Heart left ventricle (tissue), 16 donors: ENCODE measurements at regions not wholly inside any gene's neighbourhood (a gene's known extent, or its start where the extent isn't known, plus 50 kb on each side); places are given as distances from the start of the nearest gene placed in this dataset.

Experiments
- ATAC-seq, 4 donors: fragments of 200-7000 bp; cut with Tn5 transposase; one replicate each; pipeline ENCODE4 v1.9.1; 2020 to 2022; ENCODE audit warnings: moderate library complexity in 4 of 4, mild to moderate bottlenecking in 3 of 4, moderate number of reproducible peaks in 1 of 4
- DNase-seq, 5 donors: peaks; one replicate each; pipeline ENCODE4 v3.0.0-alpha.2; 2020
- H3K27ac ChIP-seq, 12 donors: fragments of 200-600 bp; sonication (generic) in 4 of 12; one replicate each; pipeline versions ENCODE4 v1.5.0 to v1.8.0; 2016 to 2022; ENCODE audit warnings: mild to moderate bottlenecking in 2 of 12
- H3K27me3 ChIP-seq, 9 donors: fragments of 200-600 bp; sonication (generic) in 2 of 9; one replicate each; pipeline versions ENCODE4 v1.5.1 to v1.8.0; 2016 to 2022; ENCODE audit warnings: mild to moderate bottlenecking in 3 of 9
- H3K36me3 ChIP-seq, 9 donors: fragments of 200-600 bp; sonication (generic) in 2 of 9; one replicate each; pipeline versions ENCODE4 v1.5.0 to v1.8.0; 2018 to 2022; ENCODE audit warnings: mild to moderate bottlenecking in 2 of 9
- H3K4me1 ChIP-seq, 12 donors: fragments of 200-600 bp; sonication (generic) in 4 of 12; one replicate each; pipeline versions ENCODE4 v1.5.0 to v1.8.0; 2016 to 2022; ENCODE audit warnings: mild to moderate bottlenecking in 3 of 12
- H3K4me3 ChIP-seq, 12 donors: fragments of 200-600 bp; sonication (generic) in 4 of 12; one replicate each; pipeline versions ENCODE4 v1.5.0 to v1.8.0; 2017 to 2022; ENCODE audit warnings: mild to moderate bottlenecking in 9 of 12, moderate library complexity in 4 of 12
- H3K9me3 ChIP-seq, 12 donors: fragments of 200-600 bp; sonication (generic) in 4 of 12; one replicate each; pipeline versions ENCODE4 v1.5.0 to v1.8.0; 2016 to 2022; ENCODE audit warnings: mild to moderate bottlenecking in 1 of 12
- CTCF ChIP-seq, 12 donors: fragments of 200-600 bp; sonication (generic) in 4 of 12; IDR thresholded peaks; one replicate each; pipeline versions ENCODE4 v1.5.0 to v1.8.0; 2018 to 2022; ENCODE audit warnings: antibody characterized with exemption in 12 of 12, mild to moderate bottlenecking in 5 of 12
- POLR2A ChIP-seq, 2 donors: fragments of 450-650 bp; IDR thresholded peaks; one replicate each; pipeline ENCODE4 v1.6.1; 2017; ENCODE audit warnings: antibody characterized with exemption in 2 of 2, mild to moderate bottlenecking in 2 of 2, moderate library complexity in 2 of 2
- WGBS, 4 donors: extraction: QIAGEN DNeasy Blood & Tissue Kit in 2 of 4; methylation state at CpG; one replicate each; pipeline versions ENCODE4 v1.1.5 to v1.1.7; 2013 to 2018; 5-methylcytosine and 5-hydroxymethylcytosine counted together
- intact Hi-C, 10 donors: fragments of 100-400 bp; cut with DNase I; formaldehyde crosslinking; loops; one replicate each; pipeline versions ENCODE4 v1.11.1 to v1.14.2; 2022
- donor health status: ischemic (EF 13 %, LVEDD 7.1; RV severe dilation, severe dysfunction).
- donor health status: healthy with polysubstance abuse.
- donor health status: DM: no; HTN: yes; CAD: no.
- donor health status: DM: no; HTN: no; CAD: no.
- donor health status: ischemic (EF 25% LVEDD 6.9; RV normal size, moderate dysfunction).
- donor health status: ischemic (EF 25% LVEDD 5.7; RV mildly dilated, moderate dysfunction).
- donor health status: healthy.
- donor health status: DM: yes; HTN: yes; CAD: no.
- donor health status: ischemic (EF 35%, LVEDD 5.7; RV mildly dilated, moderate dysfunction).
- donor health status: nonischemic (EF 11% LVEDD 7.7; RV severe dilation, severe dysfunction).
- donor health status: DM: yes; HTN: yes; CAD: no.
- donor health status: PGD.
- donor health status: ischemic (EF 29% LVEDD 5.4; RV normal size, mild dysfunction).
- donor health status: nonischemic (EF 23%, LVEDD 6.1; RV moderate dilation, normal function).

- 45 to 59% (median 52%) methylated on average over 3 of the region's 3 CpGs for WGBS, 4 donors
- H3K36me3 ChIP-seq: no peaks in the 10 kb centered on the region
- H3K27ac ChIP-seq: peak overlapping the region in 7 of 12 donors; percentile 2 to 47 (median 18)
- DNase-seq: peak in 1 of 5 donors; percentile 21
- intact Hi-C loops: loop anchor here in 2 of 10 donors (2.0 to 5.0 kb wide), 2 partner anchors 38 to 130 kb away; partner anchors contain the start of gene CAV1 (in 1 of the 2)
- H3K4me3 ChIP-seq: no peak overlapping the region
- H3K9me3 ChIP-seq: peaks cover 0 to 10% (median 0%) of the 10 kb centered on the region in 12 donors
- TF ChIP-seq POLR2A (IDR thresholded peaks at IDR 0.05): no peak
- peak in 3 of 4 donors; percentile 25 to 60 (median 38) for ATAC-seq
- no peaks in the 10 kb centered on the region for H3K27me3 ChIP-seq
- H3K4me1 ChIP-seq: peaks cover 0 to 50% (median 31%) of the 10 kb centered on the region in 12 donors
These were observed 104.3 kb upstream of the CAV2 start for GRCh38 chr7:116395141-116395791.

GRCh38 chr7:116398672-116399071, 100.9 kb upstream of the CAV2 start:
- H3K27ac ChIP-seq: no peak overlapping the region
- no peaks in the 10 kb centered on the region for H3K27me3 ChIP-seq
- DNase-seq (no peak), ATAC-seq (peak in 1 of 4 donors; percentile 70)
- intact Hi-C loops: loop anchor here in 1 of 10 donors (5.0 kb wide), 1 partner anchor 41 kb away; no protein-coding TSS in a partner anchor
- TF ChIP-seq CTCF (IDR thresholded peaks at IDR 0.05) (no peak), POLR2A (IDR thresholded peaks at IDR 0.05) (no peak)
- peaks cover 0 to 10% (median 0%) of the 10 kb centered on the region in 12 donors for H3K9me3 ChIP-seq
- 42 to 48% (median 44%) methylated on average over 2 of the region's 2 CpGs for WGBS, 4 donors
- H3K4me1 ChIP-seq: peaks cover 0 to 54% (median 23%) of the 10 kb centered on the region in 12 donors
- H3K36me3 ChIP-seq: no peaks in the 10 kb centered on the region
- no peak overlapping the region for H3K4me3 ChIP-seq

GRCh38 chr7:116399819-116400218, 99.7 kb upstream of the CAV2 start:
- H3K4me3 ChIP-seq: no peak overlapping the region
- no peaks in the 10 kb centered on the region for H3K27me3 ChIP-seq
- H3K27ac ChIP-seq: no peak overlapping the region
- DNase-seq (no peak), ATAC-seq (no peak)
- TF ChIP-seq POLR2A (IDR thresholded peaks at IDR 0.05): no peak
- intact Hi-C loops: loop anchor here in 1 of 10 donors (5.0 kb wide), 1 partner anchor 43 kb away; no protein-coding TSS in a partner anchor
- H3K9me3 ChIP-seq: peaks cover 0 to 10% (median 0%) of the 10 kb centered on the region in 12 donors
- peaks cover 0 to 48% (median 15%) of the 10 kb centered on the region in 12 donors for H3K4me1 ChIP-seq
- H3K36me3 ChIP-seq: no peaks in the 10 kb centered on the region

DNA sequence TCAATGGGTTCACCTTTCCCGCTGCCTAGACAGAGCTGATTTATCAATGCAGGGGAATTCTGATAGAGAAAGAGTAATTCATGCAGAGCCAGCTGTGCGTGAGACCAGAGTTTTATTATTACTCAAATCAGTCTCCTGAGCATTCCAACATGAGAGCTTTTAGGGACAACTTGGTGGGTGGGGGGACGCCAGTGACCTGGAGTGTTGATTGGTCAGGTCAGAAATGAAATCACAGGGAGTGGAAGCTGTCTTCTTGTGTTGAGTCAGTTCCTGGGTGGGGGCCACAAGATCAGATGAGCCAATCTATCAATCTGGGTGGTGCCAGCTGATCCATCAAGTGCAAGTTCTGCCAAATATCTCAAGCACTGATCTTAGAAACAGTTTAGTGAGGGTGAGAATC, 99.0 kb upstream of the CAV2 start:
- H3K36me3 ChIP-seq: no peaks in the 10 kb centered on the region
- intact Hi-C loops: no loop called here
- H3K4me3 ChIP-seq: no peak overlapping the region
- no peak overlapping the region for H3K27ac ChIP-seq
- H3K4me1 ChIP-seq: peaks cover 0 to 44% (median 9%) of the 10 kb centered on the region in 12 donors
- no peak for DNase-seq
- WGBS, 4 donors: 80 to 95% (median 93%) methylated on average over 3 of the region's 3 CpGs
- no peaks in the 10 kb centered on the region for H3K27me3 ChIP-seq
- no peak for ATAC-seq
- TF ChIP-seq POLR2A (IDR thresholded peaks at IDR 0.05) (no peak), CTCF (IDR thresholded peaks at IDR 0.05) (no peak)
- peaks cover 0 to 10% (median 0%) of the 10 kb centered on the region in 12 donors for H3K9me3 ChIP-seq

- Histone ChIP-seq H3K4me3 (no peak overlapping the region), H3K4me1 (peaks cover 0 to 38% (median 6%) of the 10 kb centered on the region in 12 donors), H3K27ac (no peak overlapping the region), H3K36me3 (no peaks in the 10 kb centered on the region), H3K9me3 (peaks cover 0 to 10% (median 0%) of the 10 kb centered on the region in 12 donors), H3K27me3 (no peaks in the 10 kb centered on the region)
- DNase-seq (no peak), ATAC-seq (no peak)
- TF ChIP-seq POLR2A (IDR thresholded peaks at IDR 0.05): no peak
- intact Hi-C loops: no loop called here
These were observed 97.8 kb upstream of the CAV2 start for GRCh38 chr7:116401711-116402110.
